HCT116 (cell line): ENCODE measurements at regions not wholly inside any gene's neighbourhood (a gene's known extent, or its start where the extent isn't known, plus 50 kb on each side); places are given as distances from the start of the nearest gene placed in this dataset.

ENCODE experiments used
- ATAC-seq: fragments of 200-7000 bp; cut with Tn5 transposase; 2 replicates; pipeline ENCODE4 v1.9.1; 2020; ENCODE audit warnings: mild to moderate bottlenecking, moderate library complexity
- BruUV-seq: library from RNA; stranded (reverse); fragments of 400-500 nt; replicated peaks from 2 replicates; lab custom pipeline; 2021; lab: Mats Ljungman, UMichigan
- CTCF ChIA-PET: fragments of 300-600 bp; sonication (Branson Sonifier 250); formaldehyde crosslinking; loops from one replicate; lab custom pipeline; 2021; ENCODE audit warnings: antibody characterized with exemption; lab: Charles Lee
- POLR2A ChIA-PET: fragments of 300-600, 350-600 bp; sonication (Branson Sonifier 250); formaldehyde crosslinking; loops from one replicate; lab custom pipeline; 2021; ENCODE audit warnings: antibody characterized with exemption; lab: Charles Lee
- RAD21 ChIA-PET, 2 experiments: fragments of 300-600 bp; sonication (Branson Sonifier 250); formaldehyde crosslinking; loops; one replicate each; lab custom pipeline; 2023; ENCODE audit warnings: low total read pairs in 2 of 2; ENCODE audit not compliant: uncharacterized antibody in 2 of 2, unreplicated experiment in 2 of 2, low non-redundant PET in 1 of 2; lab: Charles Lee
- DNase-seq: peaks from one replicate; pipeline ENCODE4 v3.0.0-alpha.2; 2010; ENCODE audit warnings: low read depth, low spot score
- H2AFZ ChIP-seq: fragments of 200-600 bp; shearing (Covaris generic), sonication (generic); 2 replicates; pipeline ENCODE4 v1.6.1; 2017; ENCODE audit warnings: low read depth, mixed run types, mixed read lengths, antibody characterized with exemption, low read length; ENCODE audit not compliant: poor library complexity, severe bottlenecking
- H3K27ac ChIP-seq: 2 replicates; pipeline ENCODE4 v1.5.1; 2012; ENCODE audit warnings: low read depth, low read length
- H3K27me3 ChIP-seq: fragments of 200-600 bp; sonication (generic); 2 replicates; pipeline ENCODE4 v1.6.1; 2016; ENCODE audit warnings: mixed run types, low read length, mixed read lengths; ENCODE audit not compliant: insufficient read depth
- H3K36me3 ChIP-seq, 2 experiments: fragments of 200-500 bp in 1 of 2; fragments of 200-600 bp in 1 of 2; sonication (Bioruptor generic) in 1 of 2; sonication (generic) in 1 of 2; 2 replicates each; pipeline versions ENCODE4 v1.5.1 to v1.6.1; 2014 to 2016; ENCODE audit warnings: low read length in 2 of 2, inconsistent platforms in 1 of 2, mixed read lengths in 1 of 2, mixed run types in 1 of 2; ENCODE audit not compliant: insufficient read depth in 2 of 2, control insufficient read depth in 1 of 2
- H3K4me1 ChIP-seq, 2 experiments: fragments of 200-600 bp in 1 of 2; sonication (generic) in 1 of 2; 2 replicates each; pipeline versions ENCODE4 v1.5.1 to v1.6.1; 2012 to 2017; ENCODE audit warnings: low read length in 2 of 2, inconsistent platforms in 1 of 2, mild to moderate bottlenecking in 1 of 2, mixed read lengths in 1 of 2, mixed run types in 1 of 2, moderate library complexity in 1 of 2; ENCODE audit not compliant: insufficient read depth in 2 of 2, control insufficient read depth in 1 of 2
- H3K4me2 ChIP-seq: fragments of 200-600 bp; sonication (generic); 2 replicates; pipeline ENCODE4 v1.6.1; 2017; ENCODE audit warnings: mixed run types, low read length, mixed read lengths
- H3K4me3 ChIP-seq, 2 experiments: fragments of 200-600 bp in 1 of 2; sonication (generic) in 1 of 2; replicated peaks in 1 of 2; 2 replicates each; pipeline ENCODE4 v1.5.1; 2011 to 2016; ENCODE audit warnings: low read length in 2 of 2, control low read depth in 1 of 2, low read depth in 1 of 2, mild to moderate bottlenecking in 1 of 2, mixed read lengths in 1 of 2, mixed run types in 1 of 2
- H3K79me2 ChIP-seq: fragments of 200-600 bp; sonication (generic); 2 replicates; pipeline ENCODE4 v1.6.1; 2017; ENCODE audit warnings: mild to moderate bottlenecking, mixed run types, low read length, moderate library complexity, mixed read lengths; ENCODE audit not compliant: insufficient read depth
- H3K9ac ChIP-seq: fragments of 200-600 bp; sonication (generic); 2 replicates; pipeline ENCODE4 v1.6.1; 2016; ENCODE audit warnings: low read length, mixed read lengths
- H3K9me2 ChIP-seq: fragments of 200-600 bp; sonication (generic), shearing (Covaris generic); 2 replicates; pipeline ENCODE4 v1.6.1; 2017; ENCODE audit warnings: mixed run types, mild to moderate bottlenecking, moderate library complexity; ENCODE audit not compliant: insufficient read depth
- H3K9me3 ChIP-seq, 2 experiments: fragments of 200-500 bp in 1 of 2; fragments of 200-600 bp in 1 of 2; sonication (Bioruptor generic) in 1 of 2; sonication (generic) in 1 of 2; 2 replicates each; pipeline ENCODE4 v1.6.1; 2014 to 2017; ENCODE audit warnings: low read length in 2 of 2, mixed read lengths in 2 of 2, inconsistent platforms in 1 of 2, low read depth in 1 of 2, mild to moderate bottlenecking in 1 of 2, mixed run types in 1 of 2, moderate library complexity in 1 of 2; ENCODE audit not compliant: control insufficient read depth in 1 of 2, insufficient read depth in 1 of 2
- H4K20me1 ChIP-seq: fragments of 200-600 bp; sonication (generic), shearing (Covaris generic); 2 replicates; pipeline ENCODE4 v1.6.1; 2017; ENCODE audit warnings: mixed run types, mild to moderate bottlenecking, moderate library complexity; ENCODE audit not compliant: insufficient read depth
- CBX3 ChIP-seq: IDR thresholded peaks from 2 replicates; pipeline ENCODE4 v1.6.1; 2012; ENCODE audit warnings: low read depth
- CTCF ChIP-seq, 3 experiments: fragments of 200-600 bp in 1 of 3; sonication (generic) in 1 of 3; IDR thresholded peaks in 2 of 3; conservative IDR thresholded peaks in 1 of 3; 2 replicates each; pipeline ENCODE4 v1.5.1; 2012 to 2017; ENCODE audit warnings: low read depth in 2 of 3, low read length in 2 of 3, antibody characterized with exemption in 1 of 3, borderline replicate concordance in 1 of 3, control low read depth in 1 of 3, mild to moderate bottlenecking in 1 of 3, mixed read lengths in 1 of 3, mixed run types in 1 of 3, moderate library complexity in 1 of 3; ENCODE audit not compliant: insufficient read depth in 1 of 3
- ELF1 ChIP-seq: IDR thresholded peaks from 2 replicates; pipeline ENCODE4 v1.6.1; 2012; ENCODE audit warnings: low read depth, borderline replicate concordance
- EZH2 ChIP-seq: fragments of 200-600 bp; sonication (generic); IDR thresholded peaks from 2 replicates; pipeline ENCODE4 v1.6.1; 2017; ENCODE audit warnings: antibody characterized with exemption, mixed run types
- FOSL1 ChIP-seq: IDR thresholded peaks from 2 replicates; pipeline ENCODE4 v1.6.1; 2012; ENCODE audit warnings: low read depth
- POLR2A ChIP-seq: IDR thresholded peaks from 2 replicates; pipeline ENCODE4 v1.7.0; 2011; ENCODE audit warnings: borderline replicate concordance; ENCODE audit not compliant: insufficient read depth, insufficient read length; ENCODE audit errors: extremely low read depth
- POLR2AphosphoS5 ChIP-seq: IDR thresholded peaks from 2 replicates; pipeline ENCODE4 v1.6.1; 2011; ENCODE audit warnings: mild to moderate bottlenecking, low read depth, low read length, moderate library complexity
- REST ChIP-seq: IDR thresholded peaks from 2 replicates; pipeline ENCODE4 v1.6.1; 2012; ENCODE audit warnings: low read depth
- SP1 ChIP-seq: IDR thresholded peaks from 2 replicates; pipeline ENCODE4 v1.6.1; 2012; ENCODE audit warnings: low read depth
- YY1 ChIP-seq: IDR thresholded peaks from 2 replicates; pipeline ENCODE4 v1.6.1; 2011; ENCODE audit warnings: low read length, low read depth, moderate library complexity, mild to moderate bottlenecking; ENCODE audit not compliant: insufficient replicate concordance; ENCODE audit errors: extremely low read depth
- intact Hi-C: fragments of 100-400 bp; cut with micrococcal nuclease; formaldehyde crosslinking; loops from 2 replicates; pipeline ENCODE4 v1.10.0; 2022

GRCh38 chr2:122340246-122340645 is 584.8 kb downstream of the TSN start:
- intact Hi-C loops = no loop called here
- H3K27ac ChIP-seq = no peak overlapping the region
- no peak for DNase-seq
- no peak overlapping the region for H3K4me3 ChIP-seq
- H3K9ac ChIP-seq = no peak overlapping the region
- no peaks in the 10 kb centered on the region for H4K20me1 ChIP-seq
- H3K79me2 ChIP-seq = no peaks in the 10 kb centered on the region
- H3K27me3 ChIP-seq = no peaks in the 10 kb centered on the region
- TF ChIP-seq REST (no peak), POLR2AphosphoS5 (no peak), ELF1 (no peak), FOSL1 (no peak), CBX3 (no peak), SP1 (no peak), POLR2A (no peak), EZH2 (no peak), YY1 (no peak), CTCF (IDR thresholded peaks at IDR 0.05 in 2 of 3, conservative IDR thresholded peaks at IDR 0.05 in 1 of 3; ENCODE audit: borderline replicate concordance in 1 of 3, insufficient read depth in 1 of 3, low read depth in 2 of 3, low read length in 2 of 3) (no peak)
- TF ChIP-seq, all 23 proteins: peak for 0
- POLR2A ChIA-PET = no interaction called here
- H3K4me1 ChIP-seq = no peaks in the 10 kb centered on the region
- RAD21 ChIA-PET = no interaction called here
- no peaks in the 10 kb centered on the region for H3K36me3 ChIP-seq
- H3K9me2 ChIP-seq = no peaks in the 10 kb centered on the region
- peaks cover 0 to 3% of the 10 kb centered on the region in 2 experiments; a peak in 1 of 4 replicates for H3K9me3 ChIP-seq
- CTCF ChIA-PET = no interaction called here
- ATAC-seq = no peak
- no peak overlapping the region for H3K4me2 ChIP-seq
- H2AFZ ChIP-seq = no peak overlapping the region
- BruUV-seq = no TSS peak
